WTC11 (cell line): ENCODE measurements at regions not wholly inside any gene's neighbourhood (a gene's known extent, or its start where the extent isn't known, plus 50 kb on each side); places are given as distances from the start of the nearest gene placed in this dataset.
A peak's percentile ranks its signal among the peaks of the same experiment; 100 is the strongest.

Source experiments
- ATAC-seq: fragments of 200-7000 bp; cut with Tn5 transposase; 2 replicates; pipeline ENCODE4 v1.10.0; 2021; ENCODE audit warnings: mild to moderate bottlenecking, moderate library complexity
- CTCF ChIA-PET: fragments of 300-600 bp; sonication (Branson Sonifier 250); formaldehyde crosslinking; loops from one replicate; lab custom pipeline; 2021; ENCODE audit warnings: antibody characterized with exemption; lab: Charles Lee
- POLR2A ChIA-PET: fragments of 350-600 bp; sonication (Branson Sonifier 250); formaldehyde crosslinking; loops from one replicate; lab custom pipeline; 2021; ENCODE audit warnings: antibody characterized with exemption; lab: Charles Lee
- DNase-seq: peaks from one replicate; pipeline ENCODE4 v3.0.0; 2021; ENCODE audit warnings: low spot score
- H3K27ac Mint-ChIP-seq: 2 replicates; pipeline ENCODE4 v1.8.0; 2021; ENCODE audit warnings: mixed read lengths
- H3K27me3 Mint-ChIP-seq: 2 replicates; pipeline ENCODE4 v1.8.0; 2021; ENCODE audit warnings: low read depth, mild to moderate bottlenecking, moderate library complexity, mixed read lengths
- H3K36me3 Mint-ChIP-seq: 2 replicates; pipeline ENCODE4 v1.8.0; 2021; ENCODE audit warnings: mixed read lengths
- H3K4me1 Mint-ChIP-seq: 2 replicates; pipeline ENCODE4 v1.8.0; 2022; ENCODE audit warnings: mixed read lengths
- H3K4me3 Mint-ChIP-seq: 2 replicates; pipeline ENCODE4 v1.8.0; 2021; ENCODE audit warnings: mild to moderate bottlenecking, moderate library complexity, mixed read lengths
- H3K9me3 Mint-ChIP-seq: 2 replicates; pipeline ENCODE4 v1.8.0; 2021; ENCODE audit warnings: mixed read lengths
- AR ChIP-seq: fragments of 250-450 bp; sonication (Bioruptor Pico); IDR thresholded peaks from 2 replicates; pipeline ENCODE4 v1.9.0; 2021; ENCODE audit warnings: mild to moderate bottlenecking
- CREM ChIP-seq: sonication (generic); formaldehyde crosslinking; IDR thresholded peaks from 2 replicates; pipeline ENCODE4 v1.8.1; 2022; ENCODE audit warnings: mild to moderate bottlenecking, missing genetic modification reagents, moderate library complexity
- EMX1 ChIP-seq: fragments of 250-450 bp; sonication (Bioruptor Pico); IDR thresholded peaks from 2 replicates; pipeline ENCODE4 v1.8.0; 2021; ENCODE audit warnings: mild to moderate bottlenecking
- ETV6 ChIP-seq: sonication (generic); formaldehyde crosslinking; IDR thresholded peaks from 2 replicates; pipeline ENCODE4 v1.8.1; 2022; ENCODE audit warnings: mild to moderate bottlenecking, missing genetic modification reagents
- FOXJ3 ChIP-seq: sonication (generic); formaldehyde crosslinking; IDR thresholded peaks from 2 replicates; pipeline ENCODE4 v1.9.0; 2021; ENCODE audit warnings: missing genetic modification reagents, mild to moderate bottlenecking, borderline replicate concordance
- MLX ChIP-seq: sonication (generic); formaldehyde crosslinking; IDR thresholded peaks from 2 replicates; pipeline ENCODE4 v1.8.1; 2023; ENCODE audit warnings: mild to moderate bottlenecking, missing genetic modification reagents, moderate library complexity
- PRRX2 ChIP-seq: fragments of 250-450 bp; sonication (Bioruptor Pico); IDR thresholded peaks from 2 replicates; pipeline ENCODE4 v1.8.0; 2021; ENCODE audit warnings: mild to moderate bottlenecking
- STAT6 ChIP-seq: sonication (generic); formaldehyde crosslinking; conservative IDR thresholded peaks from 2 replicates; pipeline ENCODE4 v1.8.1; 2023; ENCODE audit warnings: mild to moderate bottlenecking, low read depth, missing genetic modification reagents, moderate library complexity
- TCF7 ChIP-seq: sonication (generic); formaldehyde crosslinking; IDR thresholded peaks from 2 replicates; pipeline ENCODE4 v1.8.0; 2022; ENCODE audit warnings: mild to moderate bottlenecking, low read depth, missing genetic modification reagents, moderate library complexity
- TEAD1 ChIP-seq: sonication (generic); formaldehyde crosslinking; IDR thresholded peaks from 2 replicates; pipeline ENCODE4 v1.8.0; 2022; ENCODE audit warnings: mild to moderate bottlenecking, missing genetic modification reagents
- TEAD4 ChIP-seq: sonication (generic); formaldehyde crosslinking; IDR thresholded peaks from 2 replicates; pipeline ENCODE4 v1.8.0; 2022; ENCODE audit warnings: mild to moderate bottlenecking, missing genetic modification reagents
- ZNF425 ChIP-seq: fragments of 250-450 bp; sonication (Bioruptor Pico); conservative IDR thresholded peaks from 2 replicates; pipeline ENCODE4 v1.9.0; 2021; ENCODE audit warnings: mild to moderate bottlenecking
- ZNF671 ChIP-seq: fragments of 250-450 bp; sonication (Bioruptor Pico); IDR thresholded peaks from 2 replicates; pipeline ENCODE4 v1.8.0; 2021; ENCODE audit warnings: mild to moderate bottlenecking
- ZSCAN18 ChIP-seq: fragments of 250-450 bp; sonication (Bioruptor Pico); IDR thresholded peaks from 2 replicates; pipeline ENCODE4 v2.1.2; 2022; ENCODE audit warnings: mild to moderate bottlenecking, moderate library complexity

GRCh38 chr3:76497636-76498035 is 542.3 kb upstream of the ROBO2 start:
- no peak for TF ChIP-seq STAT6 (CRISPR knock-in tag)
- TF ChIP-seq TEAD1 (CRISPR knock-in tag) = peak; percentile 100
- no peak for TF ChIP-seq FOXJ3
- peak; percentile 99 for TF ChIP-seq TEAD4 (CRISPR knock-in tag)
- no peak for TF ChIP-seq CREM (CRISPR knock-in tag)
- 0 out of 2 replicates have a peak, but pooled peaks have one; percentile 25 for TF ChIP-seq ZNF671 (CRISPR knock-in tag)
- TF ChIP-seq ETV6 = peak; percentile 32; the same call in 1 of the 2 replicates
- TF ChIP-seq TCF7 (CRISPR knock-in tag) = no peak
- 0 out of 2 replicates have a peak, but pooled peaks have one; percentile 33 for TF ChIP-seq EMX1
- TF ChIP-seq ZNF425 (CRISPR knock-in tag) = peak; percentile 78
- no peak for TF ChIP-seq ZSCAN18 (CRISPR knock-in tag)
- peak; percentile 87 for TF ChIP-seq PRRX2 (CRISPR knock-in tag)
- Mint-ChIP-seq H3K27ac (peak overlapping the region; percentile 94), H3K27me3 (no peaks in the 10 kb centered on the region), H3K9me3 (peaks cover 19% of the 10 kb centered on the region), H3K36me3 (peaks cover 6% of the 10 kb centered on the region), H3K4me1 (peaks cover 16% of the 10 kb centered on the region), H3K4me3 (no peak overlapping the region)
- peak; percentile 73 for DNase-seq
- ChIA-PET POLR2A (no interaction called here), CTCF (no interaction called here)
- peak; percentile 98 for ATAC-seq

GRCh38 chr3:76500746-76501275 is 539.1 kb upstream of the ROBO2 start:
- Mint-ChIP-seq H3K36me3 (peaks cover 6% of the 10 kb centered on the region), H3K4me1 (peaks cover 8% of the 10 kb centered on the region), H3K9me3 (peaks cover 19% of the 10 kb centered on the region)
- TF ChIP-seq MLX (CRISPR knock-in tag) = no peak
- TF ChIP-seq AR = no peak
- TF ChIP-seq, all 79 proteins: peak for 0
- ATAC-seq (no peak), DNase-seq (no peak)
- ChIA-PET POLR2A (no interaction called here), CTCF (interaction anchor here (1.9 kb wide), 1 partner anchor 69 kb away, joined by 5 read pairs; no protein-coding TSS in a partner anchor)
- Mint-ChIP-seq H3K4me3 (no peak overlapping the region), H3K27ac (no peak overlapping the region), H3K27me3 (no peaks in the 10 kb centered on the region)
